ENCODE measurements at regions not wholly inside any gene's neighbourhood (a gene's known extent, or its start where the extent isn't known, plus 50 kb on each side); places are given as distances from the start of the nearest gene placed in this dataset.

GRCh38 chr7:113304104-113304503, 185.8 kb upstream of the SMIM30 start:
- TF ChIP-seq CTCF (IDR thresholded peaks at IDR 0.05; ENCODE audit: poor library complexity), result no peak
- no peak for TF ChIP-seq EZH2phosphoT487 (IDR thresholded peaks at IDR 0.05; ENCODE audit: low read depth, severe bottlenecking, unreplicated experiment)
